ENCODE measurements at regions not wholly inside any gene's neighbourhood (a gene's known extent, or its start where the extent isn't known, plus 50 kb on each side); places are given as distances from the start of the nearest gene placed in this dataset.
A peak's percentile ranks its signal among the peaks of the same experiment; 100 is the strongest.

DNA sequence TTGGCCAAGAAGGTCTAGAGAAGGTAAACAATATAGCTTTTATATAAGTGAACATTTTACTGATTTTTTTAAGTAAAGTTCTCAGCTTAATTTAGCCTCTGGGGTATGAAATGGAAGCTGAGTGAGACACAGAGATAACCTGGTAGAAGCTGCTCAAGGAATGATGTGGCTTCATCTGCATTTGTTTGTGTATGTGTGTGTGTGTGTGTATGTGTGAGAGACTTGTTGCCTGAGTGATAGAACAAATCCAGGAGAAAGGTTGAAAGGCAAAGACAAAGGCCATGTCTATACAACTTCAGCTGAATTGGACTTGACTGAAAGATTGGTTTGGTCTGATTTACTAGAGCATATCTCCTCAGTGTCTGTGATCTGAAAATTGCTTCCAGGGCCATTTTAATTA lies 63.6 kb downstream of the PCDH7 start:
- DNase-seq, result no peak

GRCh38 chr4:30789219-30789671 lies 69.1 kb downstream of the PCDH7 start:
- no peak for DNase-seq

DNA sequence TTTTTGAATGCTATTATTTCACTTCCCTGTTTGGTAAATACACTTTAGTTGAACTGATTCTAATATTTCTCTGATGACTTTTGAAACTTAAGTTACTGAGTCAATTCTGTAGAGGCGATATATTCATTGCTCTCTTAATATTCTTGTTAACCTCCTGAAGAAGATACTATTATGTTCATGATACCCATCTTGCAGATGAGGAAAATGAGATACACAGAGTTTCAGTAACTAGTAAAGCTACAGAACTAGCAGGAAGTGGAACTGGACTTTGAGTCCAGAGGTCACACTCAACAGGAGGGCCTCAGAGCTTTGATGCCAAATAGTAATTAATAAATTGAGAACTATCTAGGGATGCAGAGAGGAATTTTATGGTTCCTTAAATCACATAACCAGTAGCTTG lies 70.0 kb downstream of the PCDH7 start:
- DNase-seq, result no peak

GRCh38 chr4:30790998-30791397 lies 70.8 kb downstream of the PCDH7 start:
- DNase-seq, result peak; percentile 62

DNA sequence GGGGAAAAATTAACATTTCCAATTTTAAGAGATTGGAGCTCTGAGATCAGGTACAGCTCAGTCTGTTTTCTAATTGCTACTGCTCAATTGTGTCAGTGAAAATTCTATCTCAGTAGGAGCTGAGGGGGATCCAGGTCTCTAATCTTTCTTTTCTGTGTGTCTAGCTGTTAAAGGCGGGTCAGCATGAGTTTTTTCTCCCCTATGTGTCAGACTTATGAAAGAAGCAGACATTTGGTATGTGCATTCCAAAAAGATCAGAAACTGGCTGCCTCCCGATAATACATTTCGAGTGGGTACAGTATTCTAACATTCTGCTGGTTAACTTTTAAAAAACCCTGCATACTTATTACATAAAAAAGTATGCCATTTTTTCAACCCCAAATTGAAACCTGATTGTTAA lies 72.4 kb downstream of the PCDH7 start:
- peak; percentile 45 for DNase-seq

DNA sequence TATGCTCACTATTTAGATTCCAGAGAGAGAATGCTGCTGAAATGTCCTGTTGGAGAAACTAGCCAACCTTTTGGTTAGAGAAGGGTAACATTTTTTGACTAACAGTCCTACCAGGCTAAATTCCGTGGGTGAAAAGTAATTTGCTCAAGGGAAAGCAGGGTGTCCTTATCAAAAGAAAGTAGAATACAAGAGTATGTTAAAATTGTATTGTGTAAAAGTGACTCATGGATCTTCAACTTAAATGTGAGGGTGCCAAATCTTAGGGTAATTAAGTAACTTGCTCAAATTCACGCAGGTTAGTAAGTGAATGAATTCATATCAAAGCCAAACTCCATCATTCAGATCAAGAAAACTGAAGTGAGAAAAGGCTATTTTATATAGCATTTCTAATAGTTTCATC lies 81.7 kb downstream of the PCDH7 start:
- DNase-seq, result no peak

- no peak for DNase-seq
These were observed 82.6 kb downstream of the PCDH7 start for GRCh38 chr4:30802622-30803323.

GRCh38 chr4:30808276-30808675 lies 88.1 kb downstream of the PCDH7 start:
- no peak for DNase-seq

- DNase-seq, result no peak
These were observed 91.1 kb downstream of the PCDH7 start for GRCh38 chr4:30811296-30811695.

- DNase-seq, result no peak
These were observed 95.5 kb downstream of the PCDH7 start for GRCh38 chr4:30815685-30816084.

- no peak for DNase-seq
These were observed 97.3 kb downstream of the PCDH7 start for GRCh38 chr4:30817447-30817846.

DNA sequence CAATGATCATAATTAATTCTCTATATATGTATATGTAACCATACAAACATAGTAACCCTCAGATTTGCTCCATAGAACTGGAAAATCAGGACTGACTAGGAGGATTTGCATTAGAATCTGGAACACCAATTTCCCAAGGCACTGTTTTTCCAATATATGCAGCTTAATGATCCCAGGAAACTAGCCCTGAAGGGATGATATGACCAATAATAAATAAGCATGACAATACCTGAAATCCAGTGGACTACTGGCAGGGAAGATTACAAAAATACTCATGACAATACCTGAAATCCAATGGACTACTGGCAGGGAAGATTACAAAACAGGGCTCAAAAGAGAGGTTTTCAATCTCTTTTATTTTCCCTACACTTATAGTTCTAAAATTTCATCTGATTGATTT lies 98.4 kb downstream of the PCDH7 start:
- DNase-seq, result no peak

DNA sequence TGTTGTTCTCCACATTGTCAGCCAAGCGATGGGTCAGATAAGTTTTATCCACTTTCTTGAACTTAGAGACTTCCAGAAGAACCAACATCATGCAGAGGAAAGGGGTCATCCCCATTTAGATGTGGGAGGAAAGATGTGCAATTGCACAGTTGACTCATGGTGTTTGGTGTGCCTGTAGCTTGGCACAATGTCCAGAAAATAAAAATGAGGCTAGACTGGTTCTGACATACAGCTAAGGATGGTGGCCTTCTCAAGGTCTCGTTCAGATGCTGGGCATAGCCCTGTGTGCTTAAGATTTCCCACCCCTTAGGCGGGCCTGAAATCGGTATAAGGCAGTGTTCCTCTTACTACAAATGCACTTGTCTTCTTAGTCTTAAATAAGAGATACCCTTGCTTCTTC lies 101.1 kb downstream of the PCDH7 start:
- DNase-seq, result no peak

- peak; percentile 41 for DNase-seq
These were observed 101.9 kb downstream of the PCDH7 start for GRCh38 chr4:30821859-30822612.

GRCh38 chr4:30822911-30823551 lies 102.9 kb downstream of the PCDH7 start:
- peak; percentile 52 for DNase-seq

GRCh38 chr4:30825008-30825770 lies 105.0 kb downstream of the PCDH7 start:
- peak; percentile 20 for DNase-seq

DNA sequence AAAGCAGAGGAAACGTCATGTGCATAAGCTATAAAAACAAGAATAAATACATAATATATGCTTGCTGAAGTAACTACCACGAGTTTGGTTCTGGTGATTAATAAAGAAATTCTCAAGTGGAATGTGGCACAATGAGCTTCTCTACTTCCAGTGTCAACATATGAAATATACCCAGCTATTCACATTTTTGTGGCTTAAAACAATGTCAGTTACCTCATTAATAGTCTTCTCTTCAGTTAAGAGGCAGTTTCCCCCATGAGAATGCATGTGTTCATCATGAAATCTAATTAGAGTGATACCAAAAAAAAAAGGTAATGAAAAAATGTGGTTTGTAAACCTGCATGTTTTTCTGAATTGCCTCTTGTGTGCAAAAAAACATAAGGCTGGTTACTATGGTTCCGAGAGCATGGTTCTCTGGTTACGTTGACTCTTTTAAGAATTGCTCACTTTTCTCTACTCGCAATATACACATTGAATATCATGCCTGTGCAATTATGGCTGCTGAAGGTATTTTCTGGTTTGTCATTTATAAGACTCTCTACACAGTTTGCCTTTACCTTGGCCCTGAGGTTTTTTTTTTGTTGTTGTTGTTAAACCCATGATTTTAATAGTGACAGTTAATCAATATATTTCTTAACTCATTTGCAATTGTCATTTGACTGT lies 108.2 kb downstream of the PCDH7 start:
- DNase-seq, result peak; percentile 21

DNA sequence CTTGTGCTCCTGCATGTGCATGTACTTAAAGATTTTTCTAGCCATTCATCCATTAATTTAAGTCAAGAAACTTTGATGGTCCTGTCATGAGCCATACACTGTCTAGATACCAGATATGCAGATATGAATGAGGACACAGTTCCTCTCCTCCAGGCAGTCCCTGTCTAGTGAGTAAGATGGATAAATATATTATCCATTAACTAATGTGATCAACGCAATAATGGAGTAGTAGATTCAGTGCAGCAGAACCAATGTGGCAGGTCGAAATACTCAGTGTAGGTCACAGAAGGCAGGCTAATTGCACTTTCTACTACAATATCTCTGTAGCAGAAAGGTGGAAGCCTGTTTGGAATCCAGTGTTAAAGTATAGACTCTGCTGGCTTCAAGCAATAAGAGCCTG lies 112.5 kb downstream of the PCDH7 start:
- peak; percentile 23 for DNase-seq

DNA sequence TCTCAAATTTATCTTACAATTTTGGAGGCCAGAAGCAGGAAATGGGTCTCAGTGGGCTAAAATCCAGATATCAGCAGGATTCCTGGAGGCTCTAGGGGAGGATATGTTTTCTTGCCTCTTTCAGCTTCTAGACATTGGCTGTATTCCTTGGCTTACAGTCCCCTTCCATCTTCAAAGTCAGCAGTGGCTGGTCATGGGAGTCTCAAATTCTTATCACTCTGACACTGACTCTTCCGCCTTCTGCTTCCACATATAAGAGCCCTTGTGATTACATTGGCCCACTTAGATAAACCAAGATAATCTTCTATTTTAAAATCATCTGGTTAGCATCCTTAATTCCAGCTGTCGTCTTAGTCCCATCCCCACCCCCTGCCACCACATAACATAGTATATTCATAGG lies 113.0 kb downstream of the PCDH7 start:
- no peak for DNase-seq

DNA sequence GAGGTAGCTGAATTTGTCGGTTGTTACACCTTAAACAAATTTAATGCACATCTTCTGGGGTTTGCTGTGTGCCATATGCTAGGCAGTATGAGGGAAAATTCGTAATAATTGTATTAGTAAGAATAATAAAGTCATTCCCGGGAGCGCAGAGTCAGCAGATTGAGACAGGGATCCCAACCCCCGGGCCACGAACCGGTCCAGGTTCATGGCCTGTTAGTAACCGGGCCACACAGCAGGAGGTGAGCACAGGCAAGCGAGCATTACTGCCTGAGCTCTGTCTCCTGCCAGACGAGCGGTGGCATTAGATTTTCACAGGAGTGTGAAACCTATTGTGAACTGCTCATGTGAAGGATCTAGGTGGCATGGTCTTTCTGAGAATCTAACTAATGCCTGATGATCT lies 114.9 kb downstream of the PCDH7 start:
- DNase-seq, result no peak

DNA sequence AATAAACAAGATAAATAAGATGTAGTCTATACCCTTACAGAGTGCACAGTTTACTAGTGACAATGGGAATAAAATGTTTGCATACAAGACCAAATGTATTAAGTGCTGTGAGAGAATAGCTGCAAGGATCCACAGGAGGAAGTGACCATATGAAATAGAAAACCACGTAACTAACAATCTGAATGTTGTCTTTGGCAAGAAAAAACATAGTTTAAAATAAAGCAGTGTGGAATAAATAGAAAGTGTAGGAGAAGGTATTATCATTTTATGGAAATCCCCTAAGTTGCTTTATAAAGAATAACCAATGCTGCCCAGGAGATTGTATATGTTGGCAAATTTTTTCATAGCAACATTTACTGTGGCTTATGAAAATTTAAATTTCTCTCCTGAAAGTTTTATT lies 116.1 kb downstream of the PCDH7 start:
- DNase-seq, result peak; percentile 23

DNA sequence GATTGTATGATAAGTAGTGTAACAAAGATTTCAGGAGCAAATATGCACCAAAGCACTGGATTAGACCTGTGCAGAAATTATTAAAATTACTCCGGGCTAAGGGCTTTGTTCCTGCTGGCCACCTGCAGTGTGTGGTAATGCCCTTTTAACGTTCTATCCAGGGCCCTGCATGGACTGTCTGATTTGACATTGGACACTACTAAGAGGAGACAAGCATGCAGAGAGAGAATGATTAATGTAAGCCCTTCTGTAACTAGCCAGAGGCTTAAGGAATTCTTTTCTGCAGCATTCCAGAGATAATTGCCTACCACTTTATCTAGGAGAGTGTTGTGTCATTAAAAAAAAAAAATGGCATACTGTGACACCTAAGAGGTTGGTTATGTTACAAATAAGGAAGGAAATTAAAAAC lies 117.0 kb downstream of the PCDH7 start:
- DNase-seq, result peak; percentile 85

DNA sequence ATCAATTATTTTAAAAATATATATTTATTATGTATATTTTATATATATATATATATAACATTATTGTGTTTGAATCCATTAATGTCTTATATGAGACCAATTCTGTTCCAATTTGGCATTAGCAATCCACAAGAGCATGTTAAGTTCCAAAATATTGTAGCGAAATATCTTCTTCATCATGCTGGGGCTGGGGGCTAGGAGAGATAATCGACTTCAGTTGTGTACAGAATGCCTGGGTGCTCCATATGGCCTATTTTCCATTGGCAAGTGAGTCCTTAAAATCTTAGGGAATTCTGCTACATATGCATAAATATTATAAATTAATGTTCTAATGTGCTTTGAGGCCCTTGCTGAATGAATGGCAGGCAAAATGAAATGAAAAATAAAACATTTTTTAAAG lies 117.7 kb downstream of the PCDH7 start:
- peak; percentile 38 for DNase-seq

Measured in eye (tissue), 1 donor.